ENCODE measurements at regions not wholly inside any gene's neighbourhood (a gene's known extent, or its start where the extent isn't known, plus 50 kb on each side); places are given as distances from the start of the nearest gene placed in this dataset.

DNA sequence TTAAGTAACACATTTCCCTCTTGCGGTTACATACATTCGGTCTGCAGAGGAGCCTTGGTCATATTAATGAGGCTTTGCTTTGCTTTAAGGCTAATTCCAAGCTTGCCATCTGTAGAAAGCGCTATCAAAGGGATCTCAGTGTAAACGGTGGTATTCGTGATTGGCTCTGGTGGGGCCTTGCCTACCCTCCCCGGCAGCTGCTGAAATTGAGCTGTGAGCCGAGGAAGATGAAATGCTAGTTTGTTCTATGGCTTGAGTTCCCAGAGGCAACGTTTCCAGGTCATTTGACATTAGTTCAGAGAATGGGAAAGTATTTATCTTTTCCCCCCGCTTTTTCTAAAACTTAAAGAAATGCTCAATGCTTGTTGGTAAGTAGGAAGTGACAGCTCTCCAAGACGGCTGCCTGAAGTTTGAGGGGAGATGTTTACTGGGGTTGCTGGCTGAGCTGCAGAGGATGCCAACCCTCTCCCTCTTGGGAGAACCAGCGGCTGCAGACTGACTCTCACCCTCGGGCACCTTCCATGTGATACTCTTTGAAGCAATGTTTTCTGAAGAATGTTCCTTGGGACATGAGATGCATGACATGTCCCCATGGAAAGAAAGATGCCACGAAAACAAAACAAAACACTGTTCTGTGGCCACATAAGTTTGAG is 458.7 kb upstream of the EEF2KMT start:
- no peak overlapping the region for H3K27ac ChIP-seq (ENCODE audit: extremely low read length, insufficient read depth, low read length)
- no peaks in the 10 kb centered on the region for H3K4me1 ChIP-seq (ENCODE audit: insufficient read depth, low read length)
- ChIA-PET POLR2A (no interaction called here), CTCF (ENCODE audit: low intra/inter-chr PET ratio, low total read pairs) (no interaction called here)
- in situ Hi-C loops (cut with HindIII; ENCODE audit: extremely low pct_ligation_motif_present, low pct_unique_long_range_greater_than_20kb), result no loop called here
- no peaks in the 10 kb centered on the region for H3K79me2 ChIP-seq (ENCODE audit: insufficient read depth, low read length)
- H3K36me3 ChIP-seq (replicated peaks in 1 of 2; ENCODE audit: control insufficient read depth in 1 of 2, insufficient read depth in 2 of 2, low read length in 2 of 2), result no peaks in the 10 kb centered on the region
- no peaks in the 10 kb centered on the region for H4K20me1 ChIP-seq (ENCODE audit: insufficient read depth, low read length)
- H3K9ac ChIP-seq (ENCODE audit: insufficient read depth, low read depth, low read length), result no peak overlapping the region
- DNase-seq (ENCODE audit: low spot score) (no peak), ATAC-seq (no peak), FAIRE-seq (no peak)
- H3K4me2 ChIP-seq (ENCODE audit: low read depth, low read length), result no peak overlapping the region
- 20% methylated on average over 13 of the region's 13 CpGs for WGBS (ENCODE audit: low lambda C conversion rate)
- TF ChIP-seq, protein P1, sequence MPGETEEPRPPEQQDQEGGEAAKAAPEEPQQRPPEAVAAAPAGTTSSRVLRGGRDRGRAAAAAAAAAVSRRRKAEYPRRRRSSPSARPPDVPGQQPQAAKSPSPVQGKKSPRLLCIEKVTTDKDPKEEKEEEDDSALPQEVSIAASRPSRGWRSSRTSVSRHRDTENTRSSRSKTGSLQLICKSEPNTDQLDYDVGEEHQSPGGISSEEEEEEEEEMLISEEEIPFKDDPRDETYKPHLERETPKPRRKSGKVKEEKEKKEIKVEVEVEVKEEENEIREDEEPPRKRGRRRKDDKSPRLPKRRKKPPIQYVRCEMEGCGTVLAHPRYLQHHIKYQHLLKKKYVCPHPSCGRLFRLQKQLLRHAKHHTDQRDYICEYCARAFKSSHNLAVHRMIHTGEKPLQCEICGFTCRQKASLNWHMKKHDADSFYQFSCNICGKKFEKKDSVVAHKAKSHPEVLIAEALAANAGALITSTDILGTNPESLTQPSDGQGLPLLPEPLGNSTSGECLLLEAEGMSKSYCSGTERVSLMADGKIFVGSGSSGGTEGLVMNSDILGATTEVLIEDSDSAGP (CRISPR knock-in tag; IDR thresholded peaks at IDR 0.05; ENCODE audit: borderline replicate concordance), result no peak
- TF ChIP-seq, protein P2, sequence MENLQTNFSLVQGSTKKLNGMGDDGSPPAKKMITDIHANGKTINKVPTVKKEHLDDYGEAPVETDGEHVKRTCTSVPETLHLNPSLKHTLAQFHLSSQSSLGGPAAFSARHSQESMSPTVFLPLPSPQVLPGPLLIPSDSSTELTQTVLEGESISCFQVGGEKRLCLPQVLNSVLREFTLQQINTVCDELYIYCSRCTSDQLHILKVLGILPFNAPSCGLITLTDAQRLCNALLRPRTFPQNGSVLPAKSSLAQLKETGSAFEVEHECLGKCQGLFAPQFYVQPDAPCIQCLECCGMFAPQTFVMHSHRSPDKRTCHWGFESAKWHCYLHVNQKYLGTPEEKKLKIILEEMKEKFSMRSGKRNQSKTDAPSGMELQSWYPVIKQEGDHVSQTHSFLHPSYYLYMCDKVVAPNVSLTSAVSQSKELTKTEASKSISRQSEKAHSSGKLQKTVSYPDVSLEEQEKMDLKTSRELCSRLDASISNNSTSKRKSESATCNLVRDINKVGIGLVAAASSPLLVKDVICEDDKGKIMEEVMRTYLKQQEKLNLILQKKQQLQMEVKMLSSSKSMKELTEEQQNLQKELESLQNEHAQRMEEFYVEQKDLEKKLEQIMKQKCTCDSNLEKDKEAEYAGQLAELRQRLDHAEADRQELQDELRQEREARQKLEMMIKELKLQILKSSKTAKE (CRISPR knock-in tag; IDR thresholded peaks at IDR 0.05; ENCODE audit: borderline replicate concordance), result no peak
- TF ChIP-seq NBN (conservative IDR thresholded peaks at IDR 0.05), result no peak
- no peak for TF ChIP-seq NFYC (CRISPR knock-in tag; IDR thresholded peaks at IDR 0.05)
- no peak for TF ChIP-seq KDM6A (CRISPR knock-in tag; IDR thresholded peaks at IDR 0.05; ENCODE audit: low read depth)
- no peak for TF ChIP-seq TBL1XR1 (IDR thresholded peaks at IDR 0.05; ENCODE audit: borderline replicate concordance, low read length, partially characterized antibody)
- TF ChIP-seq, protein P3, sequence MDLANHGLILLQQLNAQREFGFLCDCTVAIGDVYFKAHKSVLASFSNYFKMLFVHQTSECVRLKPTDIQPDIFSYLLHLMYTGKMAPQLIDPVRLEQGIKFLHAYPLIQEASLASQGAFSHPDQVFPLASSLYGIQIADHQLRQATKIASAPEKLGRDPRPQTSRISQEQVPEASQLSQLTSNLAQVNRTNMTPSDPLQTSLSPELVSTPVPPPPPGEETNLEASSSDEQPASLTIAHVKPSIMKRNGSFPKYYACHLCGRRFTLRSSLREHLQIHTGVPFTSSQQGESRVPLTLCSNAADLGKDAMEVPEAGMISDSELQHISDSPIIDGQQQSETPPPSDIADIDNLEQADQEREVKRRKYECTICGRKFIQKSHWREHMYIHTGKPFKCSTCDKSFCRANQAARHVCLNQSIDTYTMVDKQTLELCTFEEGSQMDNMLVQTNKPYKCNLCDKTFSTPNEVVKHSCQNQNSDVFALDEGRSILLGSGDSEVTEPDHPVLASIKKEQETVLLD (CRISPR knock-in tag; IDR thresholded peaks at IDR 0.05; ENCODE audit: low read depth), result no peak
- TF ChIP-seq, protein P4, sequence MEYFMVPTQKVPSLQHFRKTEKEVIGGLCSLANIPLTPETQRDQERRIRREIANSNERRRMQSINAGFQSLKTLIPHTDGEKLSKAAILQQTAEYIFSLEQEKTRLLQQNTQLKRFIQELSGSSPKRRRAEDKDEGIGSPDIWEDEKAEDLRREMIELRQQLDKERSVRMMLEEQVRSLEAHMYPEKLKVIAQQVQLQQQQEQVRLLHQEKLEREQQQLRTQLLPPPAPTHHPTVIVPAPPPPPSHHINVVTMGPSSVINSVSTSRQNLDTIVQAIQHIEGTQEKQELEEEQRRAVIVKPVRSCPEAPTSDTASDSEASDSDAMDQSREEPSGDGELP (IDR thresholded peaks at IDR 0.05; ENCODE audit: borderline replicate concordance, low read depth), result no peak
- no peak for TF ChIP-seq ZNF296 (CRISPR knock-in tag; conservative IDR thresholded peaks at IDR 0.05)
- TF ChIP-seq, protein P5, sequence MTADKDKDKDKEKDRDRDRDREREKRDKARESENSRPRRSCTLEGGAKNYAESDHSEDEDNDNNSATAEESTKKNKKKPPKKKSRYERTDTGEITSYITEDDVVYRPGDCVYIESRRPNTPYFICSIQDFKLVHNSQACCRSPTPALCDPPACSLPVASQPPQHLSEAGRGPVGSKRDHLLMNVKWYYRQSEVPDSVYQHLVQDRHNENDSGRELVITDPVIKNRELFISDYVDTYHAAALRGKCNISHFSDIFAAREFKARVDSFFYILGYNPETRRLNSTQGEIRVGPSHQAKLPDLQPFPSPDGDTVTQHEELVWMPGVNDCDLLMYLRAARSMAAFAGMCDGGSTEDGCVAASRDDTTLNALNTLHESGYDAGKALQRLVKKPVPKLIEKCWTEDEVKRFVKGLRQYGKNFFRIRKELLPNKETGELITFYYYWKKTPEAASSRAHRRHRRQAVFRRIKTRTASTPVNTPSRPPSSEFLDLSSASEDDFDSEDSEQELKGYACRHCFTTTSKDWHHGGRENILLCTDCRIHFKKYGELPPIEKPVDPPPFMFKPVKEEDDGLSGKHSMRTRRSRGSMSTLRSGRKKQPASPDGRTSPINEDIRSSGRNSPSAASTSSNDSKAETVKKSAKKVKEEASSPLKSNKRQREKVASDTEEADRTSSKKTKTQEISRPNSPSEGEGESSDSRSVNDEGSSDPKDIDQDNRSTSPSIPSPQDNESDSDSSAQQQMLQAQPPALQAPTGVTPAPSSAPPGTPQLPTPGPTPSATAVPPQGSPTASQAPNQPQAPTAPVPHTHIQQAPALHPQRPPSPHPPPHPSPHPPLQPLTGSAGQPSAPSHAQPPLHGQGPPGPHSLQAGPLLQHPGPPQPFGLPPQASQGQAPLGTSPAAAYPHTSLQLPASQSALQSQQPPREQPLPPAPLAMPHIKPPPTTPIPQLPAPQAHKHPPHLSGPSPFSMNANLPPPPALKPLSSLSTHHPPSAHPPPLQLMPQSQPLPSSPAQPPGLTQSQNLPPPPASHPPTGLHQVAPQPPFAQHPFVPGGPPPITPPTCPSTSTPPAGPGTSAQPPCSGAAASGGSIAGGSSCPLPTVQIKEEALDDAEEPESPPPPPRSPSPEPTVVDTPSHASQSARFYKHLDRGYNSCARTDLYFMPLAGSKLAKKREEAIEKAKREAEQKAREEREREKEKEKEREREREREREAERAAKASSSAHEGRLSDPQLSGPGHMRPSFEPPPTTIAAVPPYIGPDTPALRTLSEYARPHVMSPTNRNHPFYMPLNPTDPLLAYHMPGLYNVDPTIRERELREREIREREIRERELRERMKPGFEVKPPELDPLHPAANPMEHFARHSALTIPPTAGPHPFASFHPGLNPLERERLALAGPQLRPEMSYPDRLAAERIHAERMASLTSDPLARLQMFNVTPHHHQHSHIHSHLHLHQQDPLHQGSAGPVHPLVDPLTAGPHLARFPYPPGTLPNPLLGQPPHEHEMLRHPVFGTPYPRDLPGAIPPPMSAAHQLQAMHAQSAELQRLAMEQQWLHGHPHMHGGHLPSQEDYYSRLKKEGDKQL (CRISPR knock-in tag; IDR thresholded peaks at IDR 0.05; ENCODE audit: low read depth), result no peak
- H2AFZ ChIP-seq (ENCODE audit: low read length), result no peak overlapping the region
- no peaks in the 10 kb centered on the region for H3K9me3 ChIP-seq (ENCODE audit: low read length)
- intact Hi-C loops (cut with micrococcal nuclease; ENCODE audit: unreplicated experiment), result no loop called here
- no peak overlapping the region for H3K4me3 ChIP-seq (replicated peaks in 1 of 3; ENCODE audit: insufficient read depth in 1 of 3, low read depth in 2 of 3, low read length in 3 of 3)
- no TSS peak for BruUV-seq (replicated peaks)
- peaks cover 0 to 9% of the 10 kb centered on the region in 2 experiments; a peak in 2 of 5 replicates for H3K27me3 ChIP-seq (ENCODE audit: control insufficient read depth in 1 of 2, insufficient read depth in 2 of 2, low read length in 2 of 2)

All from HepG2 (cell line).